ENCODE measurements at regions not wholly inside any gene's neighbourhood (a gene's known extent, or its start where the extent isn't known, plus 50 kb on each side); places are given as distances from the start of the nearest gene placed in this dataset.

DNA sequence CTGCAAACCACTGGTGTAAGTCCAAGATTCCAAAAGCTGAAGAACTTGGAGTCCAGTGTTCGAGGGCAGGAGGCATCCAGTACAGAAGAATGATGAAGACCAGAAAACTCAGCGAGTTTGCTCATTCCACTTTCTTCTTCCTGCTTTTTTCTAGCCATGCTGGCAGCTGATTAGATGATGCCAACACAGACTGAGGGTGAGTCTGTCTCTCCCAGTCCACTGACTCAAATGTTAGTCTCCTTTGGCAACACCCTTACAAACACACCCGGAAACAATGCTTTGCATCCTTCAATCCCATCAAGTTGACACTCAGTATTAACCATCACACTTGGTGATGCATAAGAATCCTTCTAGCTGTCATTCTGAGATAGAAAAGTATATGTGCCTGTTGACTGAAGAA, 1504.6 kb downstream of the EFNB2 start:
- TF ChIP-seq POLR2A (IDR thresholded peaks at IDR 0.05) (no peak), POLR2AphosphoS5 (IDR thresholded peaks at IDR 0.05) (no peak)
- TF ChIP-seq, protein P1, sequence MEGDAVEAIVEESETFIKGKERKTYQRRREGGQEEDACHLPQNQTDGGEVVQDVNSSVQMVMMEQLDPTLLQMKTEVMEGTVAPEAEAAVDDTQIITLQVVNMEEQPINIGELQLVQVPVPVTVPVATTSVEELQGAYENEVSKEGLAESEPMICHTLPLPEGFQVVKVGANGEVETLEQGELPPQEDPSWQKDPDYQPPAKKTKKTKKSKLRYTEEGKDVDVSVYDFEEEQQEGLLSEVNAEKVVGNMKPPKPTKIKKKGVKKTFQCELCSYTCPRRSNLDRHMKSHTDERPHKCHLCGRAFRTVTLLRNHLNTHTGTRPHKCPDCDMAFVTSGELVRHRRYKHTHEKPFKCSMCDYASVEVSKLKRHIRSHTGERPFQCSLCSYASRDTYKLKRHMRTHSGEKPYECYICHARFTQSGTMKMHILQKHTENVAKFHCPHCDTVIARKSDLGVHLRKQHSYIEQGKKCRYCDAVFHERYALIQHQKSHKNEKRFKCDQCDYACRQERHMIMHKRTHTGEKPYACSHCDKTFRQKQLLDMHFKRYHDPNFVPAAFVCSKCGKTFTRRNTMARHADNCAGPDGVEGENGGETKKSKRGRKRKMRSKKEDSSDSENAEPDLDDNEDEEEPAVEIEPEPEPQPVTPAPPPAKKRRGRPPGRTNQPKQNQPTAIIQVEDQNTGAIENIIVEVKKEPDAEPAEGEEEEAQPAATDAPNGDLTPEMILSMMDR (IDR thresholded peaks at IDR 0.05): no peak
